ENCODE measurements at regions not wholly inside any gene's neighbourhood (a gene's known extent, or its start where the extent isn't known, plus 50 kb on each side); places are given as distances from the start of the nearest gene placed in this dataset.

- Histone ChIP-seq H3K79me2 (ENCODE audit: low read length) (no peaks in the 10 kb centered on the region), H3K36me3 (replicated peaks; ENCODE audit: insufficient read depth, low read length) (no peaks in the 10 kb centered on the region), H3K9me3 (replicated peaks; ENCODE audit: insufficient read depth, low read length) (no peaks in the 10 kb centered on the region), H3K9ac (ENCODE audit: low read length) (no peak overlapping the region), H3K9me2 (replicated peaks; ENCODE audit: insufficient read depth, low read length) (no peaks in the 10 kb centered on the region), H3K27ac (ENCODE audit: low read length) (no peak overlapping the region), H4K20me1 (ENCODE audit: insufficient read depth, low read length) (no peaks in the 10 kb centered on the region), H3K27me3 (replicated peaks; ENCODE audit: insufficient read depth, low read length) (no peaks in the 10 kb centered on the region), H3K4me2 (ENCODE audit: low read depth, low read length) (no peak overlapping the region), H2AFZ (ENCODE audit: low read length) (no peak overlapping the region), H3K4me3 (ENCODE audit: low read length) (no peak overlapping the region), H3K4me1 (ENCODE audit: low read length) (no peaks in the 10 kb centered on the region), H3F3A (ENCODE audit: insufficient read depth, low read length) (no peaks in the 10 kb centered on the region)
- DNase-seq = no peak
- TF ChIP-seq EZH2 (optimal IDR thresholded peaks at IDR 0.05; ENCODE audit: low read depth, low read length) = no peak
- TF ChIP-seq CTCF (IDR thresholded peaks at IDR 0.05; ENCODE audit: low read length) = no peak
These were observed 328.8 kb downstream of the ARL6IP6 start for GRCh38 chr2:153047220-153047619.

- Histone ChIP-seq H3K4me2 (ENCODE audit: low read depth, low read length) (no peak overlapping the region), H3K4me3 (ENCODE audit: low read length) (no peak overlapping the region), H4K20me1 (ENCODE audit: insufficient read depth, low read length) (no peaks in the 10 kb centered on the region), H3K9me2 (replicated peaks; ENCODE audit: insufficient read depth, low read length) (no peaks in the 10 kb centered on the region), H3K36me3 (replicated peaks; ENCODE audit: insufficient read depth, low read length) (no peaks in the 10 kb centered on the region), H3K9ac (ENCODE audit: low read length) (no peak overlapping the region), H2AFZ (ENCODE audit: low read length) (no peak overlapping the region), H3K9me3 (replicated peaks; ENCODE audit: insufficient read depth, low read length) (no peaks in the 10 kb centered on the region), H3F3A (ENCODE audit: insufficient read depth, low read length) (no peaks in the 10 kb centered on the region), H3K79me2 (ENCODE audit: low read length) (no peaks in the 10 kb centered on the region), H3K27ac (ENCODE audit: low read length) (no peak overlapping the region), H3K4me1 (ENCODE audit: low read length) (no peaks in the 10 kb centered on the region), H3K27me3 (replicated peaks; ENCODE audit: insufficient read depth, low read length) (no peaks in the 10 kb centered on the region)
- TF ChIP-seq CTCF (IDR thresholded peaks at IDR 0.05; ENCODE audit: low read length) (no peak), EZH2phosphoT487 (IDR thresholded peaks at IDR 0.05; ENCODE audit: low read length) (no peak), EZH2 (optimal IDR thresholded peaks at IDR 0.05; ENCODE audit: low read depth, low read length) (no peak)
- no peak for DNase-seq
These were observed 325.0 kb downstream of the ARL6IP6 start for GRCh38 chr2:153043385-153043784.

- TF ChIP-seq EZH2phosphoT487 (IDR thresholded peaks at IDR 0.05; ENCODE audit: low read length) = no peak
- no peak for TF ChIP-seq EZH2 (optimal IDR thresholded peaks at IDR 0.05; ENCODE audit: low read depth, low read length)
- TF ChIP-seq CTCF (IDR thresholded peaks at IDR 0.05; ENCODE audit: low read length) = no peak
- Histone ChIP-seq H3K36me3 (replicated peaks; ENCODE audit: insufficient read depth, low read length) (no peaks in the 10 kb centered on the region), H3K27me3 (replicated peaks; ENCODE audit: insufficient read depth, low read length) (no peaks in the 10 kb centered on the region), H3K4me2 (ENCODE audit: low read depth, low read length) (no peak overlapping the region), H3K79me2 (ENCODE audit: low read length) (no peaks in the 10 kb centered on the region), H3K4me1 (ENCODE audit: low read length) (no peaks in the 10 kb centered on the region), H4K20me1 (ENCODE audit: insufficient read depth, low read length) (no peaks in the 10 kb centered on the region), H3K4me3 (ENCODE audit: low read length) (no peak overlapping the region), H3K9me3 (replicated peaks; ENCODE audit: insufficient read depth, low read length) (no peaks in the 10 kb centered on the region), H3K27ac (ENCODE audit: low read length) (no peak overlapping the region), H3K9ac (ENCODE audit: low read length) (no peak overlapping the region), H2AFZ (ENCODE audit: low read length) (no peak overlapping the region), H3F3A (ENCODE audit: insufficient read depth, low read length) (no peaks in the 10 kb centered on the region), H3K9me2 (replicated peaks; ENCODE audit: insufficient read depth, low read length) (no peaks in the 10 kb centered on the region)
- DNase-seq = no peak
These were observed 310.2 kb downstream of the ARL6IP6 start for GRCh38 chr2:153028626-153029025.

Measured in MM.1S (cell line).